Stimulated activated CD4-positive, alpha-beta T cell treated with anti-CD3 and anti-CD28 coated beads, Interleukin-2, amount 100 ng/mL, for 48 hours (primary cell): ENCODE measurements at regions not wholly inside any gene's neighbourhood (a gene's known extent, or its start where the extent isn't known, plus 50 kb on each side); places are given as distances from the start of the nearest gene placed in this dataset.
A peak's percentile ranks its signal among the peaks of the same experiment; 100 is the strongest.
"Not testable (repeated sequence)": the region's sequence is repeated elsewhere in the genome, so short reads cannot be mapped to it uniquely, and the experiment has no call there.

Experiments used
- DNase-seq, 2 donors: peaks; one replicate each; pipeline ENCODE4 v3.0.0-alpha.2; 2020

DNA sequence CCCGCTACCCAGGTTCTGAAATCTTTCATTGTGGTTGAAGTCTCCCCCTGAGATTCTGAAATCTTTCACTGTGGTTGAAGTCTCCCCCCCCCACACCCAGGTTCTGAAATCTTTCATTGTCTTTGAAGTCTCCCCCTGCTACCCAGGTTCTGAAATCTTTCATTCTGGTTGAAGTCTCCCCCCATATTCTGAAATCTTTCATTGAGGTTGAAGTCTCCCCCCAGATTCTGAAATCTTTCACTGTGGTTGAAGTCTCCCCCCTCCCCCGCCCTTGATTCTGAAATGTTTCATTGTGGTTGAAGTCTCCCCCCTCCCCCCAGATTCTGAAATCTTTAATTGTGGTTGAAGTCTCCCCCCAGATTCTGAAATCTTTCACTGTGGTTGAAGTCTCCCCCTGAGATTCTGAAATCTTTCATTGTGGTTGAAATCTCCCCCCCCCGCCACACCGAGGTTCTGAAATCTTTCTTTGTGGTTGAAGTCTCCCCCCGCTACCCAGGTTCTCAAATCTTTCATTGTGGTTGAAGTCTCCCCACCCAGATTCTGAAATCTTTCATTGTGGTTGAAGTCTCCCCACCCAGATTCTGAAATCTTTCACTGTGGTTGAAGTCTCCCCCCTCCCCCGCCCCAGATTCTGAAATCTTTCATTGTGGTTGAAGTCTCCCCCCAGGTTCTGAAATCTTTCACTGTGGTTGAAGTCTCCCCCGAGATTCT, 915.2 kb downstream of the BRD1 start:
- not testable (repeated sequence) for DNase-seq

DNA sequence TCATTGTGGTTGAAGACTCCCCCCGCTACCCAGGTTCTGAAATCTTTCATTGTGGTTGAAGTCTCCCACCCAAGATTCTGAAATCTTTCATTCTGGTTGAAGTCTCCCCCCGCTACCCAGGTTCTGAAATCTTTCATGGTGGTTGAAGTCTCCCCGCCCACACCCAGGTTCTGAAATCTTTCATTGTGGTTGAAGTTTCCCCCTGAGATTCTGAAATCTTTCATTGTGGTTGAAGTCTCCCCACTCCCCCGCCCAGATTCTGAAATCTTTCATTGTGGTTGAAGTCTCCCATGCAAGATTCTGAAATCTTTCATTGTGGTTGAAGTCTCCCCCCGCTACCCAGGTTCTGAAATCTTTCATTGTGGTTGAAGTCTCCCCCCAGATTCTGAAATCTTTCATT, 916.0 kb downstream of the BRD1 start:
- peak in 1 of 2 donors; percentile 6 for DNase-seq

- DNase-seq, result not testable (repeated sequence)
Observed at GRCh38 chr22:48911067-48911466, 916.6 kb downstream of the BRD1 start.

GRCh38 chr22:48908547-48908946, 919.1 kb downstream of the BRD1 start:
- no peak for DNase-seq

DNA sequence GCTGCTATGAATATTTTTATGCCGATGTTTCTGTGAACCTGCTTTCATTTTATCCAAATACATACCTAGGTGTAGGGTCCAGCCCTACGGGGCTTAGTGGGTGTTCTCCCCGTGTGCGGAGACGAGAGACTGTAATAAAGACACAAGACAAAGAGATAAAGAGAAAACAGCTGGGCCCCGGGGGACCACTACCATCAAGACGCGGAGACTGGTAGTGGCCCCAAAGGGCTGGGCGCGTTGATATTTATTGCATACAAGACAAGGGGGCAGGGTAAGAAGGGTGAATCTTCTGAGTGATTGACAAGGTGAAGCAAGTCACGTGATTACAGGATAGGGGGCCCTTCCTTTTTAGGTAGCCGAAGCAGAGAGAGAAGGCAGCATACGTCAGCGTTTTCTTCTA, 920.1 kb downstream of the BRD1 start:
- no peak for DNase-seq

GRCh38 chr22:48906216-48906835, 921.3 kb downstream of the BRD1 start:
- no peak for DNase-seq

- DNase-seq, result no peak
Observed at GRCh38 chr22:48905206-48905975, 922.3 kb downstream of the BRD1 start.

DNA sequence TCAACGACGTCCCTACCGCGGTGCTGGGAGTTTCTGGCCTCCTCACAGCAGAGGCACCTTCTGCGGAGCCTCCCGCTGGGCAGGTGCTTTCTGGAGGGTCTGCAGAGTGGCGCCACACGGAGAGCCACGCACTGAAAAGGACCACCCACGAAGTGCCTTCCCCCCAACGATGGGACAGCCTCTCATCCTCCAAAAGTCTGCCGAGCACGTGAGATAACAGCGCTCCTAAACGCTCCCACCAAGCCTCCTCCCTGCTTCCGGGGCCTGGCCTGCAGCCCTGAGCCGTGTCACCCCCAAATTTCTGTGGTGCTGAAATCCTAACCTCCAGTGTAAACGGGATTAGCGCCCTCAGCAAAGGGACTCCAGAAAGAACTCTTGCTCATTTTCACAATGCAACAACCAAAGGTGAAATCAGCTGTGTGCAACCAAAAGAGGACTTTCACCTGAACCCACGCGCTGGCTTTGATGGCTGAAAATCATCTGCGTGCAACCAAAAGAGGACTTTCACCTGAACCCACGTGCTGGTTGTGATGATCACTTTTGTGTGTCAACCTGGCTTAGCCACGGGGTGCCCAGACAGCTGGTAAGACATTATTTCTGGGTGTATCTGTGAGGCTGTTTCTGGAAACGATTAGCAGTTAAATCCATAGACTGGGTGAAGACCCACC, 924.6 kb downstream of the BRD1 start:
- no peak for DNase-seq

GRCh38 chr22:48902001-48902869, 925.4 kb downstream of the BRD1 start:
- DNase-seq, result no peak

- DNase-seq, result no peak
Observed at GRCh38 chr22:48901324-48901723, 926.3 kb downstream of the BRD1 start.

- DNase-seq, result no peak
Observed at GRCh38 chr22:48900626-48901025, 927.0 kb downstream of the BRD1 start.

DNA sequence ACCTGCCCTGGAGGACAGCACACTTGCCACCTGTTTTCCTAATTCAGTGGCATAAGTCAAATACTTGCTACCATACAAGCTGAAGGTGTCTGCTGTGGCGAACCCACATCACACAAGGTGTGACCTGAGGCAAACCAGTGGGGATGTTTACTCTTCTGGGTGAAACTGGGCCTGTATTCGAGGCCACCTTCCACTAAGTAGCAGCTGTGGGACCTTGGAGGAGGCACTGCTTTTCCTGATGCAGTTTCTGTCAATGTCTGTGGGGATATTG, 927.4 kb downstream of the BRD1 start:
- no peak for DNase-seq

- no peak for DNase-seq
Observed at GRCh38 chr22:48899523-48900326, 927.9 kb downstream of the BRD1 start.

GRCh38 chr22:48898524-48899250, 929.0 kb downstream of the BRD1 start:
- no peak for DNase-seq

DNA sequence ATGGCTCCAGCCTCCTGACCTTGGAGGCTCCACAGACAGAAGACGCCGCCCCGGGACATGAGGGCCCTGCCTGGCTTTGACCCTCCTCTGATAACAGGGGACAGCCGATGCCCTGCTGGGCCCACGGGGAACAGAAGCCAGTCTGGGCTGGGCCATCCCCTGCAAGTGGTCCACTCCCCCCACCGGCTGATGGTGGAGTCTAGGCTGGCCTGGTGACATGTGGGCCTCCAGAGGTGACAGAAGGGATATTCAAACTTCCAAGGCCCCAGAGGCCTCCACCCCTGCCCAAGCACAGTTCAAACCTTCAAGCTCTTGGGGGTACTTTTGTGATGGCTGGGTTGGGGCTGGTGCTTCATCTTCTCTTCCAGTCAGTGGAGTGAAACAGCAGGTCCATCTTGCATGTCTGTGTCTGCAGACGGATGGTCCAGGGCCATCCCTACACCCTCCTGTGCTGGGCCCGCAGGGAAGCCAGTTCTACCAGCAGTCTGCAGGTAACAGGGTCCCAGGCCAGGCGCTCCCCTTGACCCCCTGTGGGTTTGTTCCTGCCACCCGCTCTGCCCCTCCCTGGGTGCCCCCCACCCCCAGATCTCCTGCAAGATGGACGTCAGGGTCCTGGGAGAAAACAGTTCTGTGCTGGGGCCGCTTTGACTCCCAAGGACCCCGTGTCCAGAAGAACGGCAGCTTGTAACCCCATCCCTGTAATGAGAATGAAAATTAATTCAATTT, 929.9 kb downstream of the BRD1 start:
- no peak for DNase-seq

DNA sequence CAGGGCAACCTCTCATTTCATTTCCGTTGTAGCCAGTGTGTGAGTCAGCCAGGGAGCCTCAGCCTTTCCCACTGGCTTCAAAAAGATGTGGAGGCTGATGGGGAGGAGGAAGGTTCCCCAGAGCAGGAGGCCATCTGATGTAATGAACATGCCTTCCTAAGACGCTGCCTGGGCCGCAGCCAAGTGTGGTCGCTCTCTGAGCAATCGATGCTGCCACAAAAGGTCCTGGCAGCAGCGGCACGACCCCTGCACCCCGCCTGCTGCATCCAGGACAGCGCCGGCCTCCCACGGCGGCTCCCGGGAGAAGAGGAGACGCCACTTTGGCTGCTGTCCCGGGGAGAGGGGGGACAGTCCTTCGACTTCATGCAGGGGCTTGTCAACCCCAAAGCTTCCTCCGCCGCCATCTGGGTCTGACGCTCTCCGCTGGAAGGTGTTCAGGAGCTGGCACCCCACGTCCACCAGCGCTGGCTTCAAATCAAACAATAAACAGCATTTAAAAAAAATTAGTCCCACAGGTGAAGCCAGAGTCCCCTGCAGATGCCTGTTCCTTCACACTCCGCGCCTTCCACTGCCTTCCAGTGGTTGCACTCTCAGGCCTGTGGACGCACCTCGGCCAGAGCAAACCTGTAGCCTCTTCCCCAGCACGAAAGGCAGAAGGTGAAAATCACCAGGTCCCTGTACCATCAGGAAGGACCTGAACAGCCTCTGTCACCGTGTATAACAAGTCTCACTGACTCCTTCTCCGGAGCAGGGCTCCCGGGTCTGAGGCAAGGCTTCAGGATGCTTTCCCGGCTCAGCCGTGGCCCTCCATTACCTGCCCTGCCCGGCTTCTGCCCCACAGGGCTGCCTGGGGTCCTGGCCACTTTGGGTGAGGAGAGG, 930.7 kb downstream of the BRD1 start:
- DNase-seq, result no peak

- no peak for DNase-seq
Observed at GRCh38 chr22:48895831-48896765, 931.6 kb downstream of the BRD1 start.

DNA sequence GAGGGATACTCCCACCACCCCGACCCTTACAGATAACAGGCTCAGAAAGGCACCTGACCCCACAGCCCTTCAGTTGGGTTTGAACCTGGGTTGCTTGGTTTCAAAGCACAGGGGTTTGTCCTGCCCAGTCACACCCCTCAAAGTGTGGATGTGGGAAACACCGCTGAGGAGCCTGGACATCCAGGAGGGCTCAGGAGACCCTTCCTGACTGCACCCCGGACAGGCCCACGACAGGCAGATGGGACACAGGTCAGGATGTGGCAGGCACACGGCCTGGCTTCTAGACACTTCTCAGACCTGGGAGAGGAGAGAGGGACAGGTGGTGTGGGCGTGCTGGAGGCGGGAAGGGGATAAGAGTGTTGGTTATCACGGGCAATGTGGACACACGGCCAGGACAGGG, 932.3 kb downstream of the BRD1 start:
- DNase-seq, result no peak
